Coronary artery (tissue), 2 donors: ENCODE measurements at regions not wholly inside any gene's neighbourhood (a gene's known extent, or its start where the extent isn't known, plus 50 kb on each side); places are given as distances from the start of the nearest gene placed in this dataset.

Experiments used
- DNase-seq: peaks from one replicate; pipeline ENCODE4 v3.0.0-alpha.2; 2017; ENCODE audit warnings: low spot score
- H3K27ac ChIP-seq, 2 donors: fragments of 200-600 bp; sonication (generic); one replicate each; pipeline ENCODE4 v1.5.1; 2016 to 2019
- H3K4me3 ChIP-seq: fragments of 200-600 bp; sonication (generic); 2 replicates; pipeline ENCODE4 v1.5.1; 2016; ENCODE audit warnings: mild to moderate bottlenecking, moderate library complexity
- CTCF ChIP-seq: fragments of 200-600 bp; sonication (generic); IDR thresholded peaks from one replicate; pipeline ENCODE4 v1.5.1; 2019; ENCODE audit warnings: antibody characterized with exemption

GRCh38 chr3:148297013-148297412 lies 400.7 kb upstream of the AGTR1 start:
- no peak for DNase-seq
- Histone ChIP-seq H3K4me3 (no peak overlapping the region), H3K27ac (no peak overlapping the region)
- no peak for TF ChIP-seq CTCF

- Histone ChIP-seq H3K4me3 (no peak overlapping the region), H3K27ac (no peak overlapping the region)
- no peak for TF ChIP-seq CTCF
- DNase-seq, result no peak
Measured at GRCh38 chr3:148307443-148307843, 390.3 kb upstream of the AGTR1 start.

- no peak overlapping the region for H3K4me3 ChIP-seq
- H3K27ac ChIP-seq, result no peak overlapping the region
- no peak for DNase-seq
- no peak for TF ChIP-seq CTCF
Measured at GRCh38 chr3:148309390-148310035, 388.2 kb upstream of the AGTR1 start.

GRCh38 chr3:148315756-148316155 lies 381.9 kb upstream of the AGTR1 start:
- no peak for TF ChIP-seq CTCF
- DNase-seq, result no peak
- Histone ChIP-seq H3K4me3 (no peak overlapping the region), H3K27ac (no peak overlapping the region)

GRCh38 chr3:148318240-148318639 lies 379.5 kb upstream of the AGTR1 start:
- H3K27ac ChIP-seq, result no peak overlapping the region
- DNase-seq, result no peak
- H3K4me3 ChIP-seq, result no peak overlapping the region
- TF ChIP-seq CTCF, result no peak

GRCh38 chr3:148319161-148319915 lies 378.4 kb upstream of the AGTR1 start:
- no peak overlapping the region for H3K27ac ChIP-seq
- no peak for TF ChIP-seq CTCF
- DNase-seq, result no peak
- no peak overlapping the region for H3K4me3 ChIP-seq

GRCh38 chr3:148319960-148320359 lies 377.7 kb upstream of the AGTR1 start:
- Histone ChIP-seq H3K27ac (no peak overlapping the region), H3K4me3 (no peak overlapping the region)
- TF ChIP-seq CTCF, result no peak
- DNase-seq, result no peak
